ENCODE measurements at regions not wholly inside any gene's neighbourhood (a gene's known extent, or its start where the extent isn't known, plus 50 kb on each side); places are given as distances from the start of the nearest gene placed in this dataset.
"Not testable (repeated sequence)": the region's sequence is repeated elsewhere in the genome, so short reads cannot be mapped to it uniquely, and the experiment has no call there.

DNA sequence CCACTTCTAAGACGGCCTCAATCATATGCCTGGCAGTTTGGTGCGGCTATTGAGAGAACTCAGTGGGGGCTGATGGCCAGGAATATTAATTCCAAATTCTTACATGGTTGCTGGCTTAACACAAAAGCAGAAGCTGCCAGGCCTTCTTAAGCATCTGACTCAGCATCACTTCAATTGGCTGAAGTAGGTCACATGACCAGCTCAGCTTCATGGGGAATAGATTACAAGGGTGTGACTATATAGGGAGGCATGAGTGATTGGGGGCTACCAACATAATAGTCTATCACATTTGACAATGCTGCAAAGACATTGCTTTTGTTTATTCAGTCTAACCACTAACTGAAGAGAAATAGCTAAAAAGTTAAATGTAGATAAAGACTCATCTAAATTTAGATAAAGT, 101.6 kb upstream of the ANKRD28 start:
- FAIRE-seq (no peak), DNase-seq (ENCODE audit: insufficient read length, low spot score) (no peak)

DNA sequence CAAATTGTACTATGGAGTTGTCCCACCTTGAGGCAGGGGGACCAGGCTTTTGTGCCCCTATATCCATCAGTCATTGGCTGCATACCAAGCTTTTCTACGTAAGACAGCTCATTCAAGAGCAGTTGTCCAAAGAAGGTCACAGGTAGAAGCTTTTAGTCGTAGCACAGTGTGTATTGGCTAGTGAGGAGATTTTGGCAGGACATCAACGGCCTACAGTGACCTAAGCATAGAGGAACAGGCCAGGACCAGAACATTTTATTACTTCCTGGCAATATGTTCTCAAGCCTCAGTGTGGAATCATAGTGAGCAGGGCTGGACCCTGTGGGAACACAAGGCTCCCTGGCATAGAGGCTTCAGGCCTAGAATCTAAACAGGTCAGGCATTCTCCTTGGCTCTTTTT, 105.4 kb upstream of the ANKRD28 start:
- FAIRE-seq (no peak), DNase-seq (ENCODE audit: insufficient read length, low spot score) (no peak)

DNA sequence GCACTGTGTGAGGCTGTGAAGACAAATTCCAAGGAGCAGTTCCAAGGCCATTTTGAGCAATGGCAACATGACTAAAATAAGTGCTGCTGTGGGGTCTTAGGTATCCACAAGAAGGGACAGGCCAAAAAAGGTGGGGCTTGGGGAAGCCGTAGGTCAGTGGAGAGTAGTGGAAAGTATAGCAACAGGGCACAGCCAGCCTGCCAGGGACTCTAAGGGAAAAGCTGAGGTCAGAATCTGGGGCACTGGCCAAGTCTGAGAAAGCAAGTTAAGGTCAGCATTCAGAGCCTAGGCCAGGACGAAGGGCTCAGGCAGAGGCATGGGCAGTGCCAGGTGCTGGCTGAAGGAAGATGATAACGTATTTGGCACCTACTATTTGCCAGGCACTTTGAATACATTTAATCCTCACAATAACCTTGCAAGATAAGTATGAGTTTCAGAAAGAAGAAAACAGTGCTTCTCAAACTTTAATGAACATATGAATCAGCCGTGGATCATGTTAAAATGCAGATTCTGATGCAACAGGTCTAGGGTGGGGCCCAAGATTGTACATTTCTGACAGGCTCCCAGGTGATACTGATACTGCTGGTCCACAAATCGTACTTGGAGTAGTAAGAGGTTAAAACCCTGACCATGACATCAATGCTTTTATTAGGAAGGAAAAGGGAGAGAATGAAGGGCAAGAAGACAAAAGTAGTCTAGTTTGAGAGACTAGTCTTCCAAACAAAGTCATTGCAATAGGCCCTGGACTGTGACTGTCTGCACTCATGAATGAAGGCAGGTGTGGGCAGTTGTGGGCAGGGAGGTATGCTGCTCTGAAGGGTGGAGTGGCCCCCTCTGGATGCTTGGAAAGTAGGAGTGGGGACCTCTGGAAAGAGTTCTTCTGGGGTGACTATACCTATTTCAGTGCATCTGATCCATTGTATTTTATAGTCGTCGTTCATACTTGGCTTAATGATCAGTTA, 106.3 kb upstream of the ANKRD28 start:
- FAIRE-seq (no peak), DNase-seq (ENCODE audit: insufficient read length, low spot score) (no peak)

DNA sequence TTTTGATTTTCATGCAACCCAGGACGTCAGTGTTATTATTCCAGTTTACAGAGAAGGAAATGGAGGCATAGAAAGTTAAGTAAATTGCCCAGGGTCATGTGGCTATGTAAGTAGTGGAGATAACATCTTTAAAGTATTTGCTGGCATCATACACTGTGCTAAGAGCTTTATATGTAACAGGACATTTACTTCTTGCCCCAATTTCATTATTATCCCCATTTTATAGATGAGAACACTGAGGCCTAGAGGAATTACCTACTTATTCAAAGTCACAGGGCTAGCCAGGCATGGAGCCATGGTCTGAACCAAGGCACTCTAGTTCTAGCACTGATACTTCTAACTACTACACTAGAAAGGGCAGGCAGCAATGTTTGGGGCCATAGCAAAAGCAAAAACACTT, 107.3 kb upstream of the ANKRD28 start:
- DNase-seq (ENCODE audit: insufficient read length, low spot score) (no peak), FAIRE-seq (no peak)

DNA sequence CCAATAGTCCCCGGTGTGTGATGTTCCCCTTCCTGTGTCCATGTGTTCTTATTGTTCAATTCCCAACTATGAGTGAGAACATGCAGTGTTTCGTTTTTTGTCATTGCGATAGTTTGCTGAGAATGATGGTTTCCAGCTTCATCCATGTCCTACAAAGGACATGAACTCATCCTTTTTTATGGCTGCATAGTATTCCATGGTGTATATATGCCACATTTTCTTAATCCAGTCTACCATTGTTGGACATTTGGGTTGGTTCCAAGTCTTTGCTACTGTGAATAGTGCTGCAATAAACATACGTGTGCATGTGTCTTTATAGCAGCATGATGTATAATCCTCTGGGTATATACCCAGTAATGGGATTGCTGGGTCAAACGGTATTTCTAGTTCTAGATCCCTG, 109.6 kb upstream of the ANKRD28 start:
- FAIRE-seq; DNase-seq (ENCODE audit: insufficient read length, low spot score): not testable (repeated sequence)

DNA sequence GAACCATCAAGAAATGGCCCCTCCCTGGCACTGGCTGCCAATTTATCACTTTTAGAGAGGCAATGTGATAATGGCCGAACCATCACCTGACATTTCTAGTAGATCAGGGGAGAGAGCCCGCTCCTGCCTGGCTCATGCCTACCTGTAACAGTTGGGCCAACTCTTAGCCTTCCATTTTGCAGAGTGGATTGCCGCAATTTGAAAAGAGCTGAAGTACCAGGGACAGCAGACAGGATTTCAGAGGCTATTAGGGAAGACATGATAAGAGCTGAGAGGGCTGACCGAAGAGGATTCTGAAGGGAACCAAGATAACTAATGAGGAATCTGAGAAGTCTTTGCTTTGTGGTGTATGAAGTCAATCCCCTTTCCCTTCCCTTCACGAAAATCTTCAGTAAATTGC, 121.2 kb upstream of the ANKRD28 start:
- DNase-seq (ENCODE audit: insufficient read length, low spot score) (no peak), FAIRE-seq (no peak)

DNA sequence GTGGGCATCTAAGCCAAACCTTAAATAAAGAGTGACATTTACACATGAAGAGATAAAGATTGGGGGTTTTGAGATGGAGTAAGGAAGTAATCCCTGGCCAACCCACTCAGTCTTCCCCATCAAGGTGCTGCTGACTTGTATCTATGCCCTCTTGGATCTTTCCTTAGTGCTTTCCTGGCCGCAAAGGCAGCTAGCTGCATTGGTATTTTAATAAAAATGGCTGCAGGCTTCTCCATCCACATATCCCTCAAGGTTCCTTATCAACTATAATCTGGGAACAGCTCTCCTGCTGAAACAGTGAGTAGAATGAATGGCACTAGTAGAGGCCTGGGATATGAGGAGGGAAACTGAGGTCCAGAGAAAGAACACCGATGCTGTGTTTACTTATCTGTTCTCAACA, 122.2 kb upstream of the ANKRD28 start:
- DNase-seq (ENCODE audit: insufficient read length, low spot score) (no peak), FAIRE-seq (no peak)

DNA sequence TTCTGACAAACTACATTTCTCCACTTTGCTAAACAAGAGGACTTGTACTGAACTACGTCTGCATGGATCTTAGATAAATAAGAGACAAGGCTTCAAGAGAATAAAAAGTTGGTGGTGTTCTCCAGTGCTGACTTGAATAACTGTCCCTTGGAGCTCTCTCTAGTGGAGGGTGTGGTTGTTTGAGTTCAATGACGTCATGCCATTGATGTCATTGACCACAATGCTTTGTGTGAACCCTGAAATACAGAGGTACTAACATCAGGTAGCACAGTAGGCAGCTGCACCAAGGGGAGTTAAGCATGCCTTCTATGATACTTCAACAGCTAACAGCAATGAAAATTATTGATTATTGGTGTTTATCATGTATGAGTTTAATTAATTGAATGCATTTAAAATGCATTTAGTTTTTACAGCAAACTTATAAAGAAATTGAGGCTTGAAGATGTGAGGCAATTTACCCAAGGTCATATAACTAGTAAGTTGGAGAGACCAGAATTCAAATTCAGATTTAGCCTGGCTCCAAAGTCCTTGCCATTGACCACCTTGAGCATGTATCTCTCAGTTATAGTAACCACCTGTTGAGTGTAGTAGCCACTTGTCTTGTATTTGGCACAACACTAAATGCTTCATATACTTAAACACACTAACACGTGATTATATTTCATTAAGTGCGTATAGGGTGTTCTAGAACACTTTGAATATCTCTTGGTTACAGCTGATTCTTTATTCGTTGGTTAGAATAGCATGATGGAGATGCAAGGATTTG, 126.0 kb upstream of the ANKRD28 start:
- FAIRE-seq (no peak), DNase-seq (ENCODE audit: insufficient read length, low spot score) (no peak)

DNA sequence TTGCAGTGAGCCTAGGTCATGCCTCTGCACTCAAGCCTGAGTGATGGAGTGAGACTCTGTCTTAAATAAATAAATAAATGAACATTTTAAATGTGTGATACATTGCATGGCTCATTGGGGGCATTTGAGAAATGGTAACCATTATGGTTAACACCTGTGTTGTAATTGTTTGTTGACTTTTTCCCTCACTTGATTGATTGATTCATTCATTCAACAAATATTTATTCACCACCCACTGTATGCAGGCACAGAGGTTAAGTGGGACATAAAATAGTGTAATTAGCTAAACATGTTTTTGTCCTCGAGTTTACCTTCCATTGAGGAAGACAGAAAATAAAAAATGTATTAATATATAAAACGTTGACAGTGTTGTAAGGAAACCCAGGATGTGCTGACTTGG, 127.1 kb upstream of the ANKRD28 start:
- no peak for DNase-seq (ENCODE audit: insufficient read length, low spot score)

DNA sequence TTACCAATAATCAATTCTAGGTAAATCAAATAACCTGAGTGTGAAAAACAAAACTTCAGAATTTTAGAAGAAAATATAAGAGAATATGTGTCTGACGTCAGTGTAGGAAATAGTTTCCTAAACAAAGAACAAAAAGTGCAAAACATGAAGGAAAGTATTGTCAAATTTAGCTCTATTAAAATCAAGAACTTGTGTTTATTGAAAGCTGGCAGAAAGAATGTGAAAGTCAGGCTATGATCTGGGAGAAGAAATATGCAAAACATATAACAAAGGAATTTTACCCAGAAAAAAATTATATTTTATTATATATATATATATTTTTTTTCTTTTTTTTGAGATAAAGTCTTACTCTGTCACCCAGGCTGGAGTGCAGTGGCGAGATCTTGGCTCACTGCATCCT, 129.1 kb upstream of the ANKRD28 start:
- FAIRE-seq = no peak
- DNase-seq (ENCODE audit: insufficient read length, low spot score) = no peak

More for the DNA sequence above, 127.1 kb upstream of the ANKRD28 start:
- no peak for FAIRE-seq

DNA sequence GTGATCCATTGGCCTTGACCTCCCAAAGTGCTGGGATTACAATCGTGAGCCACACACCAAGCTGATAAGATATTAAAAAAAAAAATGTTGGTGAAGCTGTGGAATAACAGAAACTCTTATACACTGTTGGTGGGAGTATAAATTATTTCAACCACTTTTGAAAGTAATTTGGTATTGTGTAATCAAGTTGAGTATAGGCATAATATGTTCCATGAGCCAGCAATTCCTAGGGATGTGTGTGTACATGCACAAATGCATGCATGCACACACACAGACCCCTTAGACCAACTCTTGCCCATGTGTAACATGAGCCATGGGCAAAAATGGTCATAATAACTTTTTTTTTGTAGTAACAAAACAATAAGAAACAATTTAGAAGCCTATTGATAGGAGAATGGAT, 130.2 kb upstream of the ANKRD28 start:
- no peak for DNase-seq (ENCODE audit: insufficient read length, low spot score)
- FAIRE-seq = no peak

DNA sequence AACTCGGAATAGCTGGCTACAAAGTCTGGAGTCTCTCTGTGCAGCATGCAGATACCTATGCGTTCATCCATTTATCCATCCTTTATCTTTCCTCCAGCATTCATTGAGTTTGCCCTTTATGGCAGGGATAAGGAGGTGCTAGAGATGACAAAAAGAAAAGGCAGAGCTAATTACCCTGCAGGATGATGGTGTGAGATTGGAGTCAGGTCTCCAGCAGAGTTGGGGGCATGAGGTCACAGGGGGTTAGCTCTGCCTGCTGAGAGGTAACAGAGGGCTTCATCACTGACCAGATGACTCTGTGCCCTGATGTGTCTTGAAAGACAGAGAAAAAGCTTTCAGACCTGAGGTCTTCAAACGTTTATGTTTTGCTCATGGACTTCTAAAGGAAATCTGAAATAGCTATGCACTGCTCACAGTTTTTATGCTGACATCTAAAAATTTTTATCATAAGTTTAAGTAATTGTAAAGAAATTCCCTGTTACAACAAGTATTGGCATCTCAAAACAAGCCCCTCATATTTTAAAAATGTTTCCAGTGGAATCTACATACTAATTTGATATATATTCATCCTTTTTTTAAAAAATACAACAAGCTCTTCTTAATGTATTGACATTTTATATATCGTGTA, 132.3 kb upstream of the ANKRD28 start:
- no peak for FAIRE-seq
- no peak for DNase-seq (ENCODE audit: insufficient read length, low spot score)

DNA sequence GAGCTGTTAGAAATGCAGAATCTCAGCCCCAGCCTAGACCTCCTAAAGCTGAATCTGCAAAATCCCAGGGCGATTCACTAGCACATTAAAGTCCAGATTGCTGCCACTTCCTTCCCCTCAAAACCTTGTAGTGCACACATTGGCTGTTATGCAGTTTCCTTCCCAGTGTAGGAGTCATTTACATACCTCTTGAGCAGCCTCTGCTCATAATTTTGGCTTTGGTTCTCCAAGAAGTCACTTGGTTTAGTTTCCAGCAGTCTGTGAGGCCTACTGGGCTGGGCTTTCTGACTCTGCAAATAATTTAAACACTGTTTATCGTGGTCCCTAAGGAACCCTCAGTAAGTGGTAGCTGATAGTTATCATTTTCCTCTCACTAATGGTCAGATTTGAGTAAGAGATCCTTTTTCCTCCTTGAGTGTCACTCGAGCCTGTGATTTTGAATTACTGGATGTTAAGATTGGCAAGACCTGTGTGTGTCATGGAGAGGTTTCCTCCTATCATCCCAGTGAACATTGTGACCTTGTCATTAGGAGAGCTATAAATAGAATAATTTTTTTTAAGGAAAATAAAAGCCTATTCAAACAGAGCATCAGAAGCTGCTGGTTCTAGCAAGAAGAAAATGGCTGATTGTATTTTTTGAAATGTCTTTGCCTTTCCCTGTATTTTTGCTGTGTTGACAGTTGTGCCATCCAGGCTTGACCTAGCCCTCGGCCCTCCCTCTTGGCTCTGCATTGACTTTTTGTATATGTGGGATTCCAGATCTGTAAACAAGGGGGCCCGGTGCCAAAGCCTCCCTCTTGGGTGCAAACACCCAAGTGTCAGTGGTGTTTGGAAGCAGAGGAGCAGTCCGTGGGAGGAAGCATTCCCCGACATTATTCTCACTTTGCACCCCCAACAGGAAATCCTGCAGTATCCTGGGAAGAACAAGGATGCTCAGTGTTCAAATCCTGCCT, 134.8 kb upstream of the ANKRD28 start:
- FAIRE-seq (no peak), DNase-seq (ENCODE audit: insufficient read length, low spot score) (no peak)

DNA sequence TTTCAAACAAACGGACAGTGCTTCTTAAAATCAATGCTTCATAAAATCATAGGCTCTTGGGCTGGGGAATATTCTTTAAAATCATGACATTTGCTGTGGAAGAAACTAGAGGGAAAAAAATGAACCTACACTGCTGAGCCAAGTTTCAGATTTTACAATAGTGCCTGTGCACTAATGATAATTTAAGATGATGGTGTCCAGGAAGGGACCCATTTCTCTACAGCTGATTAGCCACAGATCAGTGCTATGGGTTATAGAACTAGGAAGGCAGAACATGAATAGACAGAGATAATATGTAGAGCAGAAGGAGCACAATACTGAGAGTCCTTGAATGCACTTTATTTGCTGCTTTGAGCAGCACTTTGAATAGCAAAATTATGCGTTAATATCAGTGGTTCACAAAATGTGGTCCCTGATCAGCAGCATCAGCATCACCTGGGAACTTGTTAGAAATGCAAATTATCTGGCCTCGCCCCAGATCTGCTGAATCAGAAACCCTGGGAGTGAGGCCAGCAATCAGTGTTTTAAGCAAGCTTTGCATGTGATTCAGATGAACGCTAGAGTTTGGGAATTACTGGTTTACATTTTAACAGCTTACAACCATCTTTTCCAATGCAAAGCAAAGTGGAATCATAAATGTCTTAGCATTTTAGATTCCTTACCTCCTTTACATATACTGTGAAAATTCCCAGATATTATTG, 135.8 kb upstream of the ANKRD28 start:
- DNase-seq (ENCODE audit: insufficient read length, low spot score) (no peak), FAIRE-seq (no peak)

DNA sequence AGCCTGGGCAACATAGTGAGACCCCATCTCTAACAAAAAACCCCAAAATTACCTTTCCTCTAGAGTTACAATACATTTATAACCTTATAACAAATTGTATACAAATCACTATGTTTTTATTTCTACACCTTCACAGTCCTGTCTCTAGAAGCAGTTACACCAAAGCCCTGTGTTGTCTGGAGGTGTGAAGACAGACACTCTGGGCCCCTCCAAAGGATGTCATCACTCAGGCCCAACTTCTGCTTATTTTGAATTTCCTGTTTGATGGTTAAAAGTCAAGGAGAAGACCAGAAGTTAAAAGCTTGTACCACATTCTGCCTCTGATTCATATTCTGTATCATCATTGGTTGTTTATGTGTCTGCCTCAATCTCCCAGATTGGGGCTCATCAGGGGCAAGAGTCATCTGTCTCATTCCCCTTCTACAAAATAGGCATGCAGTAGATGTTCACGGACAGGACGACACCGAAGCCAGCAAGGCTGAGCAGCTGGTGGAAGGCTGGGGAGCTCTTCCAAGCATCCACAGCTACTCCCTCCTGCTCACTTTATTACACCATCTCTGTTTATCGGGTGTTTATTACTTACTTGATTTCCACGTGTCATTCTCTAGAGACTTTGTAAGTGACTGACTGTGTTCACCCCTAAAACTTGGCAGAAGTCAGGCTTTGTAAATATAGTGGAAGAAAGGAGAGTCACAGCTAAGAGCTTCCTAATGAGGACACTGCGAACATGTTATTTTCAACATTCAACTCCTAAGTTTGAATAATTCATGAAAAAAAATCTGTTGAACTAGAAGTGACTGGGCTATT, 136.8 kb upstream of the ANKRD28 start:
- DNase-seq (ENCODE audit: insufficient read length, low spot score) (no peak), FAIRE-seq (no peak)

DNA sequence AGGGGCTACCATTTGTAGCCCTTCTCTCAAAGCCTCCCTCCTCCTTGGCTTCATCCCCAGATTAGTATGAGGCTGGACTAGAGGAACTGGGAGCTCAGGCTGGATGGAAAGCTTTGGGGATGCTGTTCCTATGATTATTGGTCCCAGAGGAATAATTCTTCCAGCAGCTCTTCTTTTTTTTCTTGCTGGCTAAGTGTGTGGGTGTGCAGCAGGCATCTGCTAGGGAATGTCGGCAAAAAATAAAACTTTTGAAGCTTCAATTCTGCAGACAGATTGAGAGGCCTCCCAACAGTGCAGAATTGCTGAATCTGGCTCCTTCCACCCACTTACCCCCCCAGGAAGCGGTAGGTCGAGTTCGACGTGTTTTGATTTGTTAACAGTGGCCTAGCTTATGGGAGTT, 138.5 kb upstream of the ANKRD28 start:
- no peak for FAIRE-seq

DNA sequence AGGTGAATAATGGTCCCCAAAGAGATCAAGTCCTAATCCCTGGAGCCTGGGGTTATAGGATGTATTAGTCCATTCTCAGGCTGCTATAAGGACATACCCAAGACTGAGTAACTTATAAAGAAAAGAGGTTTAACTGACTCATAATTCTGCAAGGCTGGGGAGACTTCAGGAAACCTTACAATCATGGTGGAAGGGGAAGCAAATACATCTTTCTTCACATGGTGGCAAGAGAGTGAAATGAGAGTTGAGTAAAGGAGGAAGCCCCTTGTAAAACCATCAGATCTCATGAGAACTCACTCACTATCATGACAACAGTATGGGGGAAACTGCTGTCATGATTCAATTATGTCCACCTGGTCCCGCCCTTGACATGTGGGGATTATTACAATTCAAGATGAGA, 142.9 kb upstream of the ANKRD28 start:
- DNase-seq (ENCODE audit: insufficient read length, low spot score) (no peak), FAIRE-seq (no peak)

More for the DNA sequence above, 138.5 kb upstream of the ANKRD28 start:
- DNase-seq (ENCODE audit: insufficient read length, low spot score) = no peak

DNA sequence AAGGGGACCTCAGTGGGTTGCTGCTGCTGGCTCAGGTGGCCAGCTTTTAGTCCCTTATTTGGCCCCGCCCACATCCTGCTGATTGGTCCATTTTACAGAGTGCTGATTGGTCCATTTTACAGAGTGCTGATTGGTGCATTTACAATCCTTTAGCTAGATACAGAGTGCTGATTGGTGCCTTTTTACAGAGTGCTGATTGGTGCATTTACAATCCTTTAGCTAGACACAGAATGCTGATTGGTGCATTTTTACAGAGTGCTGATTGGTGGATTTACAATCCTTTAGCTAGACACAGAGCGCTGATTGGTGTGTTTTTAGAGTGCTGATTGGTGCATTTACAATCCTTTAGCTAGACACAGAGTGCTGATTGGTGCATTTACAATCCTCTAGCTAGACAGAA, 143.7 kb upstream of the ANKRD28 start:
- FAIRE-seq; DNase-seq (ENCODE audit: insufficient read length, low spot score): not testable (repeated sequence)

DNA sequence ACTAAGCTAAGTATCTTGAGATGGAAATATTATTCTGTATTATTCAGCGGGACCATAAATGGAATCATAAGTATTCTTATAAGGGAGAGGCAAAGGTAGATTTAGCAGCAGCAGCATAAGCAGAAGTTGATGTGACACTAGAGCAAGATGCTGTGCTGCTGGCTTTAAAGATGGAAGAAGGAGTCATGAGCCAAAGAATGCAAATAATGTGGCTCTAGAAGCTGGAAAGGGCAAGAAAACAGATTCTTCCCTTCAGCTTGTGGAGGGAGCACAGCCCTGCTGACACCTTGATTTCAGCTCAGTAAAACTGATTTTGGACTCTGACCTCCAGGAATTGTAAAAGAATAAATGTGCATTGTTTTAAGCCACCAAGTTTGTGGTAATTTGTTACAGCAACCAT, 144.2 kb upstream of the ANKRD28 start:
- no peak for FAIRE-seq
- no peak for DNase-seq (ENCODE audit: insufficient read length, low spot score)
